Ovary (tissue), 3 donors: ENCODE measurements at regions not wholly inside any gene's neighbourhood (a gene's known extent, or its start where the extent isn't known, plus 50 kb on each side); places are given as distances from the start of the nearest gene placed in this dataset.

Experiments
- CTCF ChIP-seq, 3 donors: fragments of 450-650 bp in 2 of 3; fragments of 200-600 bp in 1 of 3; IDR thresholded peaks; one replicate each; pipeline versions ENCODE4 v1.5.1 to v1.8.0; 2016 to 2022; ENCODE audit warnings: antibody characterized with exemption in 3 of 3, mild to moderate bottlenecking in 1 of 3
- EP300 ChIP-seq: sonication (generic); formaldehyde crosslinking; IDR thresholded peaks from one replicate; pipeline ENCODE4 v1.6.1; 2017; ENCODE audit warnings: antibody characterized with exemption
- POLR2A ChIP-seq: fragments of 450-650 bp; IDR thresholded peaks from one replicate; pipeline ENCODE4 v1.6.1; 2017; ENCODE audit warnings: antibody characterized with exemption, mild to moderate bottlenecking, moderate library complexity
- donor health status: DM: no; HTN: no; CAD: no.

DNA sequence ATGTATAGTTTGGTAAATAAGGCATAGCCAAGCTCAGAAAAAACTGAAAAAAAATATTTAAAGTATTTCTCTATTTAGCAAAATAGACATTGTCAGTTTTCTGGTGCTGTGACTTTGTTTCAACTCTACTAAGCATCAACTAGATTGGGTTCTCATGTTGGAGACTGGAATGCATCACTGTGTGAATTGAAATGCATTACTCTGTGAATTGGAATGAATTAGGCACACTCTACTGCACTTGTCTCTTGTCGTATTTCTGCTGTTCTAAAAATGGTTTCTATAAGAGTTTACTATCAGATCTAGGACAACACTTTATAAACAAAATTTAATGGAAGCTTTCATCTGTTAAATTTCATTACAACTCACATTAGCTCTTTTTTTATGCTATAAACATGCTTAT, 1772.2 kb downstream of the MAT2B start:
- TF ChIP-seq CTCF (IDR thresholded peaks at IDR 0.05) = no peak
- TF ChIP-seq EP300 = no peak
- no peak for TF ChIP-seq POLR2A
